ENCODE measurements at regions not wholly inside any gene's neighbourhood (a gene's known extent, or its start where the extent isn't known, plus 50 kb on each side); places are given as distances from the start of the nearest gene placed in this dataset.

- in situ Hi-C loops (cut with HindIII; ENCODE audit: low pct_ligation_motif_present, low sequenced_read_pairs): no loop called here
- no peak for TF ChIP-seq CTCF (IDR thresholded peaks at IDR 0.05; ENCODE audit: low read depth, low read length, missing control alignments)
- no peaks in the 10 kb centered on the region for H3K27me3 ChIP-seq (replicated peaks)
- H3K27ac ChIP-seq: no peak overlapping the region
- no peaks in the 10 kb centered on the region for H3K36me3 ChIP-seq (replicated peaks)
- H3K4me3 ChIP-seq (ENCODE audit: low read depth, low read length): no peak overlapping the region
- no peak for DNase-seq
These were observed 861.1 kb downstream of the GALC start for GRCh38 chr14:87131879-87132278.

DNA sequence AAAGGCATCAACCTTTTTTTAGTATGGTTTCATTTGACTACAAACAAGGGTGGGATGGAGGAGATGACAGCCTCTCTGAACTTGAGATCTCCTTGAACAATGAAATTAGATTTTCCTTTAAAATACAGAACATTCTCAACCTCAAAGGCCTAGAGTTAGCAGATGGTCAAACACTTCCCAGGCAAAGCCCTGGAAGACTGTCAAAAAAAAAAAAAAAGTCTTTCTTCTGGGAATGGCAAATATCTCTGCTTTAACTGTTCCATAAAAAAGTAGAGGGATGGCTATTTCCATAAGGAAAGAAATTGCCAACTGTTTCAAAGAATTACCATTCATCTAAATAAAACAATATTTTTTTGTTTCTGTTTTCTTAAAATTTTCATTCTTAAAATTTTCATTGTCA is 870.8 kb downstream of the GALC start:
- no peak for DNase-seq
- no peaks in the 10 kb centered on the region for H3K27me3 ChIP-seq (replicated peaks)
- no peak overlapping the region for H3K27ac ChIP-seq
- in situ Hi-C loops (cut with HindIII; ENCODE audit: low pct_ligation_motif_present, low sequenced_read_pairs): no loop called here
- no peak for TF ChIP-seq CTCF (IDR thresholded peaks at IDR 0.05; ENCODE audit: low read depth, low read length, missing control alignments)
- no peaks in the 10 kb centered on the region for H3K36me3 ChIP-seq (replicated peaks)
- H3K4me3 ChIP-seq (ENCODE audit: low read depth, low read length): no peak overlapping the region

DNA sequence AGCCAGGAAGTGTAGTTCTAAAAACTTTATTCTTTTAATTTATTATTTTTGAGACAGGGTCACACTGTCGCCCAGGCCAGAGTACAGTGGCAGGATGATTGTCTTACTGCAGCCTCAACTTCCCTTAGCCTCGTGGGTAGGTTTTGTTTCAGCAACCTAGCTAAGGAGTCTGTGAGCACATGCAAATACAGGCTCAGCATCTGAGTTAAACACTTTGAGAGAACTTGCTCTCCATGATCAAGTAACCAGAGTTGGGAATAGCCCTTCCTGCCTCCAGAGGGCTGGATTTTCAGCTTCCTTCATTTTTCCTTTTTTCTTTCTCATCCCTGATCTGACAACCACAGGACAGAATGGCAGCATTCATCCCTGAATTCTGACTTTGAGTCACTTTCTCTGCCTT is 871.3 kb downstream of the GALC start:
- H3K27ac ChIP-seq: no peak overlapping the region
- H3K36me3 ChIP-seq (replicated peaks): no peaks in the 10 kb centered on the region
- H3K27me3 ChIP-seq (replicated peaks): no peaks in the 10 kb centered on the region
- H3K4me3 ChIP-seq (ENCODE audit: low read depth, low read length): no peak overlapping the region
- TF ChIP-seq CTCF (IDR thresholded peaks at IDR 0.05; ENCODE audit: low read depth, low read length, missing control alignments): no peak
- DNase-seq: no peak
- in situ Hi-C loops (cut with HindIII; ENCODE audit: low pct_ligation_motif_present, low sequenced_read_pairs): no loop called here

- TF ChIP-seq CTCF (IDR thresholded peaks at IDR 0.05; ENCODE audit: low read depth, low read length, missing control alignments): no peak
- Histone ChIP-seq H3K36me3 (replicated peaks) (no peaks in the 10 kb centered on the region), H3K27ac (no peak overlapping the region), H3K27me3 (replicated peaks) (no peaks in the 10 kb centered on the region), H3K4me3 (ENCODE audit: low read depth, low read length) (no peak overlapping the region)
- in situ Hi-C loops (cut with HindIII; ENCODE audit: low pct_ligation_motif_present, low sequenced_read_pairs): no loop called here
- DNase-seq: no peak
These were observed 877.7 kb downstream of the GALC start for GRCh38 chr14:87115234-87115633.

DNA sequence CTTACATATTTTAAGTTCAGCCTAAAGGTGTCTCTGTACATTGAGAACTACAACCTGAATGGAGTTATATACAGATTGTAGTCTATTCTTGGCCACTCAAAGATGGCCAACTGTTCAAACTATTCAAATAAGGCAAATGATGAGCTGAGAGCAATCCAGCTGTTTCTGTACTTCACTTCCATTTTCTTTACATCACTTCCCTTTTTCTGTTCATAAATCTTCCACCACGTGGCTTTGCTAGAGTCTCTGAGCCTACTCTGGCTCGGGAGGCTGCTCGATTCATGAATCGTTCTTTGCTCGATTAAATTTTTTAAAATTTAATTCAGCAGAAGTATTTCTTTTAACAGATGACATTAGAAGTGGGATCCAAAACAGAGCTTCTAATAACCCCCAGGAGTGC is 879.7 kb downstream of the GALC start:
- no peak overlapping the region for H3K4me3 ChIP-seq (ENCODE audit: low read depth, low read length)
- in situ Hi-C loops (cut with HindIII; ENCODE audit: low pct_ligation_motif_present, low sequenced_read_pairs): no loop called here
- no peak overlapping the region for H3K27ac ChIP-seq
- DNase-seq: no peak
- H3K36me3 ChIP-seq (replicated peaks): no peaks in the 10 kb centered on the region
- TF ChIP-seq CTCF (IDR thresholded peaks at IDR 0.05; ENCODE audit: low read depth, low read length, missing control alignments): no peak
- no peaks in the 10 kb centered on the region for H3K27me3 ChIP-seq (replicated peaks)

- no peak for TF ChIP-seq CTCF (IDR thresholded peaks at IDR 0.05; ENCODE audit: low read depth, low read length, missing control alignments)
- Histone ChIP-seq H3K27me3 (replicated peaks) (no peaks in the 10 kb centered on the region), H3K27ac (no peak overlapping the region), H3K4me3 (ENCODE audit: low read depth, low read length) (no peak overlapping the region), H3K36me3 (replicated peaks) (no peaks in the 10 kb centered on the region)
- in situ Hi-C loops (cut with HindIII; ENCODE audit: low pct_ligation_motif_present, low sequenced_read_pairs): no loop called here
- no peak for DNase-seq
These were observed 881.2 kb downstream of the GALC start for GRCh38 chr14:87111741-87112140.
